ENCODE measurements at regions not wholly inside any gene's neighbourhood (a gene's known extent, or its start where the extent isn't known, plus 50 kb on each side); places are given as distances from the start of the nearest gene placed in this dataset.
A peak's percentile ranks its signal among the peaks of the same experiment; 100 is the strongest.

DNA sequence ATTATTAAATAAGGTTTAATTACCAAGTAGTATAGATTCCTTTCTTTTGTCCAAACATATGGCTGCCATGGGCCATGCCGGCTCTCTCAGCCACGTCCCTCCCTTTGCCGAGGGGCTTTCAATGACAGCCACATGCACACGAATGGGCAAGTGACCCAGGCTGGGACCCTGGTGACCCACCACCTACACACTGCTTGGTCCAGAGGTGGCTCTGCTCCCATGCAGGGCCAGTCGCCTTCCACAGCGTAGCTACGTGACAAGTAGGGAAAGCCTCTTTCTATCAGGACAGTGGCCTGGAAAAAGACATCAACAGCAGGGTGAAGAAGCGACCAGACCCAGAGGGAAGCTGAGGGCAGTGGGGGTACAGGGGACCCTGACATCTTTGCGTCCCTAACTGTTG, 152.8 kb upstream of the CST7 start:
- DNase-seq (ENCODE audit: low read depth), result no peak

GRCh38 chr20:24797113-24797512, 152.0 kb upstream of the CST7 start:
- DNase-seq (ENCODE audit: low read depth), result no peak

DNA sequence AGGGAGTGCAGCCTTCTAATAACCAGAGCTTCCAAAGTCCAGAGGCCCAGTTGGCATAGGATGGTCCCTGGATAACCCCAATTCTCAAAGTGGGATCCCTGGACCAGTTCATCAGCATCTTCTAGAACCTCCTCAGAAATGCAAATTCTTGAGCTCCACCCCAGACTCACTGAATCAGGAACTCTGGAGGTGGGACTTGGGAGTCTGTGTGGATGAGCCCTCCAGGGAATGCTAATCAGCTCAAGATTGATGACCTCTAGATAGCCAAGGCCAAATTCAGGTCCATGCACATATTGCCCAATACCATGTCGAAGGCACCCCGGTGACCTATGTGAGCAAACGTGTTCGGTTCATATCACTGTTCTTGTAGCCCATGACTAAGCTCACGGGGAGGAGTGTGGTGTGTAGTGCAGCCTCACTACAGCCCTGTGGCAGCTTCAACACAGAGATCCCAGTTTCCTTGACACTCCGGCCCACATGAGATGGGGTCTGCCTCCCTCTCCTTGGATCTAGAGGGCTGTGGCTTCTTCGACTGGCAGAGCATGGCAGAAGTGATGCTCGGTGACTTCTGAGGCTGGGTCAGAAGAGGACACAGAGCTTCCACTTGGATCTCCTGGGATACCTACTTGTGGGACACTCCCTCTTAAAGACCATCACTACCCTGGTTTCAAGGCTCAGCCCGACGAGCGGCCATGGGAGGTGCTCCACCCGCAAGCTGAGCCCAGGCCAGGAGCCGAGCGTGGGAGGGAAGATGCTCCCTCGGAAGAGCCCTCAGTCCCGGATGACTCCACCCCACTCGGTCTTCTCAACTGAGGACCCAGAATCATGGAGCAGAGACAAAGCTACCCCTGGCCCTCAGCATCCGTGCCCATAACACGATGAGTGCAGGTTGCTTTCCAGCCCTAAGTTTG, 151.1 kb upstream of the CST7 start:
- no peak for DNase-seq (ENCODE audit: low read depth)

DNA sequence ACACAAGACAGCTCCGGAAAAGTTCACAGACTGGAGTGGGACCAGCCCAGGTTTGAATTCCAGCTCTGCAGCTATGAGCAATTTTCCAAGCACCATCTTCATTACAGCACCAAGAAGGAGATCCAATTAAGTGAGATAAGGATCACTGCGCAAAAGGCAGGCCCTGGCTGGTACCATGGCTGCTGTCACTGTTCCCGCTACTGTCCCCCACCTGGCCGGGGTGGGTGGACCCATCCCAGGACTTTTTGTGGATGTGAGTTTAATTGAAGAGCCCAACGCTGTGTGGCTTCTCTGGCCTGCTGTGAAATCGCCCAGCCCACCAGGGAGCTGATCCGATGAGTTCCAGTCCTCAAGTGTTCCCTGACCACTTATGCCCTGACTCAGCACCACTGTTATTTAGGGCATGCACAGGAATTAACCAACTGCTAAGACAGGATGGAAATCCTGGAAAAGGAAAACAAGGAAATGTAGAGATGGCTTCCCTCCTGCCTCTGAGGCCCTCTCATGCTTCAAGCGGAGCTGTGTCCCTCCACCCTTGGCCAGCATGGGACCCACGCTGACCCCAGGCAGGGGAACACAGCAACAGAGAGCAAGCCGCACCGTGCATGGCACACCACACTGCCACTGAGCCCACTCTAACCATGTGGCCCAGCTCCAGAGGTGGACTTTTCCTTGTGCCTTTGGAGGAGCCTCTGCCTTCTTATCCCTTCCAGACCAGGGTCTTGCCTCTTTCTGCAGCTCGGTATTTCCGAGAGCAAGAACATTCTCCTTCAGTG, 150.0 kb upstream of the CST7 start:
- DNase-seq (ENCODE audit: low read depth), result peak; percentile 22

DNA sequence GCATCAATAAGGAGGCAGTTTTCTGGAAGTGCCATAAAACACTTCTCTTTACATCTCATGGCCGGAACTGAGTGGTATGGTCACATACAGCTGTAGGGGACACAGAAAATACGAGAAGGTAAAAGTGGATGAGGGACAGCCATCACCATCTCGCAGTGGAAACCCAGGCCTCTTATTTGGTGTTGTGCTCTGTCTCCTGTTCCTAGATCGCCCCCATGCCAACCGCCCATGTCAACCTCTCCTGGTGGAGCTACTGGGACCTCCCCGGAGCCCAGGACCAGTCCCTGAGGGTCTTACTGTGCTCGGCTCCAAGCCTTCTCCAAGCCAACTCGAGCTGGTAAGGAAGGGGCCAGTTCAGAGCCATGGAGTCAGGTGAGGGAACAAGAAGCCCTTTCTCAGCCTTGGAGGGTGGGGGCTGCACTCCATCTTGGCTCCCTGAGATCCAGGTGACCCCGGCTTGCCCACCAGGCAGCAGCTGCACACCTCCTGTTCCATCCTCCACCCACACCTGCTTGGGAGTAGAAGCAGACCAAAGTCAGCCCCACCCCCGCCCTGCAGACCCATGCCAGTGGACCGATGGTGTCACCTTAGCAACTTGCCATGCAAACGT, 149.0 kb upstream of the CST7 start:
- DNase-seq (ENCODE audit: low read depth), result no peak

GRCh38 chr20:24802286-24802820, 146.7 kb upstream of the CST7 start:
- no peak for DNase-seq (ENCODE audit: low read depth)

DNA sequence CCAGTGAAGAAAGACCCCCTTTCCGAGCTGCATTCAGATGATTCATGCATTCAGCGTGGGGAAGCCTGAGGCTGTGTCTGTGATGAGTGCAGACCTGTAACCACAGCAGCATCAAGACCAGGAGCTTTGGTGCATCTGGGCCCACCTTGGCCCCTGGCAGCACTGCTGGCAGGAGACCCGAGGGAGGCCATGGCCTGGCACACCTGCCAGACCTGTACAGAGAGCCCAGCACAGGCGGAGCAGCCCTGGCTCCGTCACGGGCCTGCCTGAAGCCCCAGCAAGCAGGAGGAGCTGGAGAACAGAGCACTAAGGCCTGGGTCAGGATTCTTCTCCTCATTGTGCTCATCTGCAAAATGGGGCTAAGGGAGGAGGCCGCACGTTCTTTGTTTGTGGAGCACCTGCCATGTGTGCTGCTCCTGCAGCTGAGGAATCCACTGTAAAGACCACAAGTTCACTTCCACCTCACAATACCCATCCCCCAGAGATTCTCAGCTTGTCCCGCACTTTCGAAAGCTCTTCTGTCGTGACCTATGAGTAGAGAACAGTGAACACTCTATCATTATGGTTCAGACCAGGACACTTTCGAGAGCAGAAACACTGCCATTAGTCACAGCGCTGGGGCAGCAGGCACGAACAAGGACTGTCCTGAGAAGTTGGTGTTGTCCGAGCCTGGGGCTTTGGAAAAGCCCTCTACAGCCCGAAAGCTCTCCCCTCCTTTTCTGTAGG, 144.4 kb upstream of the CST7 start:
- no peak for DNase-seq (ENCODE audit: low read depth)

- no peak for DNase-seq (ENCODE audit: low read depth)
These were observed 143.4 kb upstream of the CST7 start for GRCh38 chr20:24805456-24806238.

- no peak for DNase-seq (ENCODE audit: low read depth)
These were observed 142.1 kb upstream of the CST7 start for GRCh38 chr20:24806705-24807676.

- DNase-seq (ENCODE audit: low read depth), result no peak
These were observed 140.5 kb upstream of the CST7 start for GRCh38 chr20:24808616-24809015.

DNA sequence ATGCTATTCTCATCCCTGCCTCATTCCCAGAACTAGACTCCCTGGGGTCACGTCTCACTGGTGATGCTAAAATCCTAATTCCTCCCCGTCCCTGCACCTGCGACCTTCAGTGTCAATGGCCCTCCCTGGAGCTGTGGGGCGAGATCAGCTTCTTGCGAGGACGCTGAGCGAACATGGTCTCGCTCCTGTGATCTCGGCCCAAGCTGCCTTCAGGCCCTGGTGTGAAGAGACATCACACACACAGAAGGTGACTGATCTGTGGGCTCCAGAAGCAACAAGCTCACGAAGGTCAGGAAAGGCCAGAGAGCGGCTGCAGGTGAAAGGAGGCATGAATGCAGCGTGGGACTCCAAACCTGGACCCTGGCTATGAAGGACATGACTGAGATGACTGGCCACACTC, 139.5 kb upstream of the CST7 start:
- no peak for DNase-seq (ENCODE audit: low read depth)

GRCh38 chr20:24810676-24811407, 138.2 kb upstream of the CST7 start:
- no peak for DNase-seq (ENCODE audit: low read depth)

GRCh38 chr20:24812373-24812772, 136.7 kb upstream of the CST7 start:
- no peak for DNase-seq (ENCODE audit: low read depth)

- no peak for DNase-seq (ENCODE audit: low read depth)
These were observed 136.0 kb upstream of the CST7 start for GRCh38 chr20:24813080-24813479.

DNA sequence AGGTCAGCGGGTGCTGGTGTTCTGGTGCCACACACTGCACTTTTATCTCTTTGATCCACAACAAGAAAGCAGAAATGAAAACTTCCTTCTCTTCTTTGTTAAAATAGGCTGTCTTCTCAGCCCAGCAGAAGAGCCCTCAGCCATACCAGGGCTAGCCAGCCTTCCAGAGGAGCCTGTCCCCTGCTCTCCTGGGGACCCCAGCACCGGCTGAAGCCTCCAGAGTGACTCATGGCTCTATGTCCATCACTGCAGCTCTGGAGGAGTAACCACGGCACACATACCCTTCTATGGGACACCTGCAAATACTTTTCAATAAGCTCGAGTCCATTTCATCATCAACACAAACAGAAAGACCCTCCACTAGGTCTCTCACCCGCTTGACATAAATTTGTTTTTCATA, 135.6 kb upstream of the CST7 start:
- DNase-seq (ENCODE audit: low read depth), result no peak

GRCh38 chr20:24813936-24814335, 135.1 kb upstream of the CST7 start:
- DNase-seq (ENCODE audit: low read depth), result no peak

DNA sequence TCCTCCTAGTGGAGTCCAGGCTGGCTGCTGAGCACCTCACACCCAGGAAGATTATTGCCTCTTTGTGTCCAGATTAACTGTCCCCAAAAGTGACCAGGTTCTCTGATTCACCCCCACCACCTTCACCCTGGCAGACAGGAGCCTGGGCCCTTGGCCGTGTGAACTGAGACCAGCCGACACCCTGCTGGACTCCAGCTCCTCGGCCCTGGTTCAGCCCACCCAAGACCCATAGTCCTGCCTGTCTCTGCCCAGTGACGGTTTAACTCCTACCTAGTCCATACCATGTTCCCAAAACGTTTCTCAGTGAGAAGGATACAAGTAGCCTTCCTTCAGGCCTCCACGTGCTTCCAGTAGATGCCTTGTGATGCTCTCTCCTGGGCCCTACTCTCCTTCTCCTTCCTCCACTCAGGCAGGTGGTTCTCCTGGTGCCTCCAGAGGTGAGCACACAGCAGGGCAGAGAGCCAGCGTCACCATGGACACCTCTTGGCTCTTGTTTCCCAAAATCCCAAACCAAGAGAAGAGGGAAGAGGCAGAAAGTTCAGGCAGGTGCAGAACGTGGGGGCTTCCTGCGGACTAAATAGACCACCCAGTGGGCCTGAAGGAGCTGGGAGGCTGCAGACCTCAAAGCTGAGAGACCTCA, 134.4 kb upstream of the CST7 start:
- no peak for DNase-seq (ENCODE audit: low read depth)

GRCh38 chr20:24815196-24815815, 133.8 kb upstream of the CST7 start:
- no peak for DNase-seq (ENCODE audit: low read depth)
